Islet of Langerhans (tissue), 1 donor: ENCODE measurements at regions not wholly inside any gene's neighbourhood (a gene's known extent, or its start where the extent isn't known, plus 50 kb on each side); places are given as distances from the start of the nearest gene placed in this dataset.
"Not testable (repeated sequence)": the region's sequence is repeated elsewhere in the genome, so short reads cannot be mapped to it uniquely, and the experiment has no call there.

Experiments used
- FAIRE-seq: peaks from one replicate; lab custom pipeline; 2011; peaks lifted over from hg19 to GRCh38; lab: Jason Lieb, UNC

GRCh38 chr4:13988353-13989305 lies 361.1 kb upstream of the BOD1L1 start:
- FAIRE-seq = no peak

- FAIRE-seq = no peak
Observed at GRCh38 chr4:13989501-13989900, 362.0 kb upstream of the BOD1L1 start.

GRCh38 chr4:13990596-13991589 lies 363.4 kb upstream of the BOD1L1 start:
- FAIRE-seq = peak; percentile 95

GRCh38 chr4:13992041-13992440 lies 364.5 kb upstream of the BOD1L1 start:
- no peak for FAIRE-seq

- FAIRE-seq = no peak
Observed at GRCh38 chr4:13992975-13993520, 365.5 kb upstream of the BOD1L1 start.

GRCh38 chr4:13994016-13994415 lies 366.5 kb upstream of the BOD1L1 start:
- FAIRE-seq = no peak

GRCh38 chr4:13998850-13999445 lies 371.4 kb upstream of the BOD1L1 start:
- FAIRE-seq = no peak

- FAIRE-seq = no peak
Observed at GRCh38 chr4:14000091-14000814, 372.7 kb upstream of the BOD1L1 start.

- FAIRE-seq = not testable (repeated sequence)
Observed at GRCh38 chr4:14002331-14002730, 374.8 kb upstream of the BOD1L1 start.

- no peak for FAIRE-seq
Observed at GRCh38 chr4:14008494-14008893, 381.0 kb upstream of the BOD1L1 start.

- no peak for FAIRE-seq
Observed at GRCh38 chr4:14018191-14018853, 390.8 kb upstream of the BOD1L1 start.

- FAIRE-seq = no peak
Observed at GRCh38 chr4:14022456-14022855, 394.9 kb upstream of the BOD1L1 start.

GRCh38 chr4:14023036-14023435 lies 395.5 kb upstream of the BOD1L1 start:
- no peak for FAIRE-seq

- FAIRE-seq = no peak
Observed at GRCh38 chr4:14023896-14024295, 396.4 kb upstream of the BOD1L1 start.

- no peak for FAIRE-seq
Observed at GRCh38 chr4:14025111-14025510, 397.6 kb upstream of the BOD1L1 start.

- no peak for FAIRE-seq
Observed at GRCh38 chr4:14025891-14026290, 398.4 kb upstream of the BOD1L1 start.

GRCh38 chr4:14028862-14029261 lies 401.3 kb upstream of the BOD1L1 start:
- FAIRE-seq = no peak

- no peak for FAIRE-seq
Observed at GRCh38 chr4:14035076-14035475, 407.6 kb upstream of the BOD1L1 start.

GRCh38 chr4:14043203-14043602 lies 415.7 kb upstream of the BOD1L1 start:
- no peak for FAIRE-seq

- FAIRE-seq = no peak
Observed at GRCh38 chr4:14046642-14047041, 419.1 kb upstream of the BOD1L1 start.

GRCh38 chr4:14047840-14048239 lies 420.3 kb upstream of the BOD1L1 start:
- FAIRE-seq = no peak
